GM11168 (cell line): ENCODE measurements at regions not wholly inside any gene's neighbourhood (a gene's known extent, or its start where the extent isn't known, plus 50 kb on each side); places are given as distances from the start of the nearest gene placed in this dataset.
"Not testable (repeated sequence)": the region's sequence is repeated elsewhere in the genome, so short reads cannot be mapped to it uniquely, and the experiment has no call there.

Source experiments
- in situ Hi-C: fragments of 300-500 bp; cut with MboI; formaldehyde crosslinking; loops from one replicate; pipeline ENCODE4 v1.12.0; 2022; ENCODE audit warnings: low sequenced_read_pairs; ENCODE audit not compliant: unreplicated experiment

- in situ Hi-C loops: no loop called here
These were observed 53.8 kb downstream of the COX7C start for GRCh38 chr5:86671536-86671935.

DNA sequence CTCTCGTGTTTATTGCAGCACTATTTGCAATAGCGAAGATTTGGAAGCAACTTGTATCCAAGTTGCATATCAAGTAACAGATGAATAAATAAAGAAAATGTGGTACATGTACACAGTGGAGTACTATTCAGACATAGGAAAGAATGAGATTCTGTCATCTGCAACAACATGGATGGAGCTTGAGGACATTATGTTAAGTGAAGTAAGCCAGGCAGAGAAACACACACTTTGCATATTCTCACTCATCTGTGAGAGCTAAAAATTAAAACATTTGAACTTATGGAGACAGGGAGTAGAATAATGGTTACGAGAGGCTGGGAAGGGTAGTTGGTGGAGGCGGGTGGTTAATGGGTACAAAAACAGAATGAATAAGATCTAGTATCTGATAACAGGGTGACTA, 56.3 kb downstream of the COX7C start:
- in situ Hi-C loops: no loop called here

DNA sequence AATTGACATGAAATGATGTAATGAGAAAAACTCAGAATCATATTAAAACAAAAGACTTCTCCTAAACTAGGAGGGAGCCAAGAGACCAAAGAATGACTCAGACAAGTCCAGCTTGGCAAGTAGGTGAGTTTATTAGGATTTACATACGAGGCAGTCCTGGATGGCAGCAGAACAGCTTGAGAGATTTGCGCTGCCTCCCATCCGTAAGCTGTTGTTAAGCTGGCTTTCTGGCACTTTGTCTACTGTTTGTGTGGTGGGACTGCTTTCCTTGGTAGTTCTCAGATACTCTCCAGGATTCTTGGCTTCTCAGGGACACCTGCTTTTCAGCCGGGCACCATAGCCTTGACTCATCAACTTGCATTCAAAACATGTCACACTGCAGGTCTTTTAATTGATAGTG, 57.6 kb downstream of the COX7C start:
- in situ Hi-C loops: no loop called here

DNA sequence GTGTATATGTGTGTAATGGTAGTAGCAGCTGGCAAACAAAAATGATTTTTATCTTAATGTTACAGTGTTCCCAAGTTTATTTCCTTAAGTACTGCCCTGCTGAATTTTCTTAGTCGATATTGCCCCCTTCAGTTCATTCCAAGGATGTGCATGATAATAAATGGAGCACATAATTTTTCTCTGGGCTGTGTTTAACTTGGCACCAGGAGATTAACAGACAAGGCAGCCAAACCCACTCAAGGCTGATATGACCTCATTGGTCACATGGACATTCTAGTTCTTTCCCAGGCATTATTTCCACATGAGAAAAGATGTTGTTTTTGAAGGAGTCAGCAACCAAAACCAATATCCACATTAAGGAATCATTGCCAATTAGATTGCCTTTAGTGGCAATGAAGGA, 61.8 kb downstream of the COX7C start:
- in situ Hi-C loops: no loop called here

DNA sequence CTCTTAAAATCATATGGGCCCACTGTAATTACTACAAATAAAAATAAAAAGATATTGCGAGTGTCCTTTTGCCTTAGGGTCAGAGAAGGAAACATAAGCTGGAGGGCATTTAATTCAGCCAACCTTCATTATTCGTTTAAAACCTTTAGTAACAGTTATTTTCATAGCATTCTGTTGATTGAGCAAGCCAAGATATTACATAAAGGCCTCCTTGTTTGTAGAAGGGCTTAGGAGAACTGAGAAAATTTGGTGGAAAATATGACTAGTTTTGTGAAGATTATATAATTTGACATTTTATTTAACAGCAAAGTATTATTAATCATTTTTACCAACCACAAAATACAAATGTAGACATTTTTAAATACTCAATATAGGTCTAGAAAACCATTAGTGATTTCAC, 62.2 kb downstream of the COX7C start:
- in situ Hi-C loops: no loop called here

DNA sequence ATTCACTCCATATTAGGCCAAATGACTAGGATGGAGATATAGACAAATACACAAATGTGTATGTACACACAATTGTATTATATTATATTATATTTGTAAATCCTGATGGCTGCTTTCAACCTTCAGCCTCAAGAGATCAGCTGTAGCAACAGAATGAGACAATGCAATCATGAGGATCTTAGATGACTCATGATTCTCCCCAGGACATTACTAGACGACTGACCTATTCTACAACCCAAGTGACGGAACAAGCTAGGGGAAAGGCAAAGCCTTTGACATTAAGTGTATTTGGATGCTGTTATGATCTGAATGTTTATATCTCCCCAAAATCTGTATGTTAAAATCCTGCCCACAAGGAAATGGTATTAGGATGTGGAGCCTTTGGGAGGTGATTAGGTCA, 66.5 kb downstream of the COX7C start:
- in situ Hi-C loops: no loop called here

- in situ Hi-C loops: no loop called here
These were observed 68.3 kb downstream of the COX7C start for GRCh38 chr5:86686046-86686445.

DNA sequence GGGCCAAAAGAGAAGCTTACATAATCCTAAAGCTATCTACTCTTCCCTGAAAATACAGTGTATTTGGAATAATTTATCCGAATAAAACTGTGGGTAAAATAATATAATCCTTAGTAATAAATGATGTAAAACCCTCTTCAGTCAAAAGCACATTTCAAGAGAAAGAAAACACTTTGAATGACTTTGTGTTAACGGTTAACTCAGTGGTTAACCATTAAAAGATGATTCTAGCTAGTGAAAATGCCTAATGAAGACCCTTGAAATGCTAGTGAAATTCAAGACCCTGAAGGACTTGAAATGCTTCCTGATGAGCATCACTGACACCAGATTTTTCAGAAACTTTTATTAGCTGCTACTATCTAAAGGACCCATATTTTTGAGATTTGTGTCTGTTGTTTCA, 70.7 kb downstream of the COX7C start:
- in situ Hi-C loops: no loop called here

DNA sequence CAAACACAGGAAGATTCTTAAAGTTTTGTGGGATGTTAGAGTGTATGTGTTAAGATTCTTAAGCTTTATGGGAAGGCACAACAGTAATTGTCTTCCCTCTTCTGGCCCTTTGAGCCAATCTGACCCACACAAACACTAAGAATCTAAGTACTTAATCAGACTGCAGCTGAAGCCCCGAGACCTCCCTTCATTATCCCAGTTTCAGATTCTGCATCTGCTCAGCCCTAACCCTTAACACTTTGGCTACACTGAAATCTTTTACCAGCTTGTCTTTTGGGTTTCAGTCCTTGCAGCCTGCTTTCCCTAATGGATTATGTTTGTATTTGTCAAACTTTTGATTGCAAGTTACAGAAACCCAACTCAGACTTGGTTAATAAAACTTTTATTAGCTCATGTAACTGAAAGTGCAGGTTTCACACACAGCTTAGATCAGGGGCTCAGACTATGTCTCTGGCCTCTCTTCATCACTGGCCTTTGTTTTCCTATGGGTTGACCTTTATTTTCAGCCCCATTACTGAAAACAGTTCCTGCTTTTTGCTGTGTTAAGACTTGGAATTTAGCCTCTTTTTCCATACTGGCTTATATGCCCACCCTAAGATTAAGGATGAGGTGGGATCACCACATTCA, 71.5 kb downstream of the COX7C start:
- in situ Hi-C loops: no loop called here

DNA sequence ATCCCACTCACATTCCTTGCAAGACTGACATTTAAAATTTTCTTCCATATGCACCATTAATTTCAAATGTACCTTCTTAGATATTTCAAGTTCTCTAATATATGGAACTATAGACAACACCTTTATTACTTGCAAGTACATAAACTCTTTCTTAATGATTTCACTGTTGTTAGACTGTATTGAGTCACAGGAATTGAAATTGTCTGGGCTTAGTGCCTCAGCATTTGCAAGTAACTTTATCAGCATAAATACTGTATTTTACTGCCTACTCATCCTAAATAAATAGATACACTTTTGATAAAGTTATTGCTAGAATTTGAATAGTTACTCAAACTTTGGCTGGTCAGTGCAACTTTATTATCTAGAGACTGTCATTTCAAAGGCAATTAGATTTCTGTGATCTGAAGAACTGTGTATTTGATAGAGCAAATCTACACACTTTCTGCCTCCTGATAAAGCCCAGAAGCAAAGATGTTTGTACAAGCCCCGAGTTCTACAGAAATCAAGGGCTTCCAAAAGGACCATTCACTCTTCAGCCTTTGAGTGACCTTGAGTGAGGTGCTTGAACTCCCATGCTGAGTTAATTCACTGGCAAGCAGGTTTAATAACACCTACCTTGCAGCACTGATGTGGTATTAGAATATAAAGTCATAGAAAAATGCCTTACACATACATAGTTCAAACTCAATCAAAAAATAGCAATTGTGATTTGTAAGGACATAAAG, 91.6 kb downstream of the COX7C start:
- in situ Hi-C loops: no loop called here

DNA sequence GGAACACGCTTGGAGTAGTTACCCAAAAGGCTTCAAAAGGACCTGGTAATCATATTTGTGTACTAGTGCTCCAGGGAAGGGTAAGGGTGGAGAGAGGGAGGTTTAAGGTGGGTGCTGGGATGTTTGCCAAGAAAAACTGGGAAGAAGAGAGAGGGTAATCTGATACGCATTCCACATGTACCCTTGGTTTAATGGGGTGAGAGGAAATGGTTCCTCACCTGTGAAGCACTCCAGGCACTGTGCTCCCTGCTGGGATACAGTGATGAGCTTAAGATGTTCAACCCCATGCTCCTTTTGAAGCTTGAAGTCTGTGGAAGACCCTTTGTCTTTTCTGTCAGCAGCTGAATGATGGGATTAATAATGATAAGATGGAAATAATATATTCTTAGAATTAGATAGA, 98.4 kb downstream of the COX7C start:
- in situ Hi-C loops: no loop called here

DNA sequence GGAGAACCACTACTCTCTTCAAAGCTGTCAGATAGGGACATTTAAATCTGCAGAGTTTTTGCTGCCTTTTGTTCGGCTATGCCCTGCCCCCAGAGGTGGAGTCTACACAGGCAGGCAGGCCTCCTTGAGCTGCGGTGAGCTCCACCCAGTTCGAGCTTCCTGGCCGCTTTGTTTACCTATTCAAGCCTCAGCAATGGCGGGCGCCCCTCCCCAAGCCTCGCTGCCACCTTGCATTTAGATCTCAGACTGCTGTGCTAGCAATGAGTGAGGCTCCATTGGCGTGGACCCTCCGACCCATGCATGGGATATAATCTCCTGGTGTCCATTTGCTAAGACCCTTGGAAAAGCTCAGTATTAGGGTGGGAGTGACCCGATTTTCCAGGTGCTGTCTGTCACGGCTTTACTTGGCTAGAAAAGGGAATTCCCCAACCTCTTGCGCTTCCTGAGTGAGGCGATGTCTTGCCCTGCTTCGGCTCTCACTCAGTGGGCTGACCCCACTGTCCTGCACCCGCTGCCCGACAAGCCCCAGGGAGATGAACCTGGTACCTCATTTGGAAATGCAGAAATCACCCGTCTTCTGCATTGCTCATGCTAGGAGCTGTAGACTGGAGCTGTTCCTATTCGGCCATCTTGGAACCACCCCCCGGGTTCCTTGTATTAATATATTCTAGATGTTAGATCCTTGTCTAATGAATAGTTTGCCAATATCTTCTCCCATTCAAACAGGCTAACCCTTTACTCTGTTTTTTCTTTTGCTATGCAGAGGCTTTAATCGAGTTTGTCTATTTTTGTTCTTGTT, 113.8 kb downstream of the COX7C start:
- in situ Hi-C loops: not testable (repeated sequence)

DNA sequence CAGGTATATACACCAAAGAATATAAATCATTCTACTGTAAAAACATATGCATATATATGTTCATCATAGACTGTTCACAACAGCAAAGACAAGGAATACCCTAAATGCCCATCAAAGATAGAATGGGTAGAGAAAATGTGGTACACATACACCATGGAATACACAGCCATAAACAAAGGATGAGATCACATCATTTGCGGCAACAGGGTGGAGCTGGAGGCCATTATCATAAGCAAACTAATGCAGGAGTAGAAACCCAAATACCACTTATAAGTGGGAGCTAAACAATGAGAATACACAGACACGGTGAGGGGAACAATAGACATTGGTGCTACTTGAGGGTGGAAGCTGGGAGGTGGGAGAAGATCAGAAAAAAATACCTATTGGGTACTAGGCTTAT, 117.6 kb downstream of the COX7C start:
- in situ Hi-C loops: no loop called here

DNA sequence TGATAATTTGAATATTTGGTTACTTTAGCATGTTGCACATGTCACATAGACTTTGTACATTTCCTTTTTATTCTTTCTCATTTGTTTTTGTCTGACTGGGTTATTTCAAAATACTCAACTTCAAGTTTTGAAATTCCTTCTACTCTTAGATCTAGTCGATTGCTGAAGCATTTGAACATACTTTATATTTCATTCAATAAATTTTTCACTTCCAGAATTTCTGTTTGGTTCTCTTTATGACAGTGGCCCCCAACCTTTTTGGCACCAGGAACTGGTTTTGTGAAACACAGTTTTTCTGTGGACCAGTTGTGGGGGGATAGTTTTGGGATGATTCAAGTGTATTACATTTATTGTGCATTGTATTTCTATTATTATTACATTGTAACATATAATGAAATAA, 119.8 kb downstream of the COX7C start:
- in situ Hi-C loops: no loop called here

GRCh38 chr5:86748538-86749105, 130.9 kb downstream of the COX7C start:
- in situ Hi-C loops: no loop called here

DNA sequence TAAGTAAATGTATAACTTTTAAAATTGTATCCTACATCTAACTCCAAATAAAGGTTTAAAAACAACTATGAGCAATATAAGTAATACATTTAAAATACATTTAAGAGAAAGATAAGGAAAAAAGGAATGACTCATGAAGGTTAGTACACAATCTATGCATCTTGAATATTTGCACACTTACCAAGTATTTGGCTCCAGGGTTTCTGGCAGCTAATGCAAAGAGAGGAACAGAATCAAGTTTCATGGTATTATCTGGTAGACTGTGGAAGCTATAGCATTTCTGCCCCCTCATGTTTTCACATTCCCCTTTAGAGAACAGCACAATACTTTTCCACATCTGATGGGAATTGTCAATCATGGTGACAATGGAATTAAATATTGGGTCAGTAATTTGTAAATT, 132.1 kb downstream of the COX7C start:
- in situ Hi-C loops: no loop called here

GRCh38 chr5:86756839-86757238, 139.1 kb downstream of the COX7C start:
- in situ Hi-C loops: no loop called here

DNA sequence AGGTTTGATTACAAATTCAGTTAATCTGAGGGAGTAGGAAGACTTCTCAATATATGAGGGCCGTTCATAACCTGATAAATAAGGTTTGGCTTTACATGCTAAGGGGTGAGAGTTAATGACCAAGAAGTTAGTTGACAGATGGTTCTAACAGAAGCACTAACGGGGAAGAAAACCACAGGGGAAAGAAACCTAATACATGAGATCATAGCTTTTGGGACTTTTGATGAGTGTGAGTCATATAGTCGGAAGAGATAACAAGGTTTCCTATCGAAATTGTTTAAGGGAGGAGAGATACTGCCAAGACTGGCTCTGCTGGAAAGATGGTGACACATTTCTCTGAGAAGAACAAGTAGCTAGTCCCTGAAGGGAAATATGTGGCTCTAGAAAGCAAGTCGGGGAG, 140.1 kb downstream of the COX7C start:
- in situ Hi-C loops: no loop called here

DNA sequence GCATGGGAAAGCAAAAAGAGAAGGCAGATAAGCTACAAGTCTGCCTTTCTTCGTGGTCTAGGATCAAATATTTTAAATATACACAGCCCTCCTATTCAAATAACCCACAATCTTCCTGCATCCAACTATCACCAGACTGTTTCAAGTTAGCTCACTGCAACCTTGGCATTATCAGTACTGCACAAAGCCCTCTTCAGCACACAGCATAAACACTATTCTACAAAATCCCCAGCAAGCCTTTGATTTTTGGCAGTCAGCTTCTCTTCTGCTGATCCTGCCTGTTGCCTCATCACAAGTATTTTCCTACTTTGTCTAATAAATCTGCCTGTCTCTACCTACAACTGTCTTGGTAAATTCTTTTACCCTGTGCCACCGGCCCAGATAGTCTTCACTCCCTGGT, 142.9 kb downstream of the COX7C start:
- in situ Hi-C loops: no loop called here

DNA sequence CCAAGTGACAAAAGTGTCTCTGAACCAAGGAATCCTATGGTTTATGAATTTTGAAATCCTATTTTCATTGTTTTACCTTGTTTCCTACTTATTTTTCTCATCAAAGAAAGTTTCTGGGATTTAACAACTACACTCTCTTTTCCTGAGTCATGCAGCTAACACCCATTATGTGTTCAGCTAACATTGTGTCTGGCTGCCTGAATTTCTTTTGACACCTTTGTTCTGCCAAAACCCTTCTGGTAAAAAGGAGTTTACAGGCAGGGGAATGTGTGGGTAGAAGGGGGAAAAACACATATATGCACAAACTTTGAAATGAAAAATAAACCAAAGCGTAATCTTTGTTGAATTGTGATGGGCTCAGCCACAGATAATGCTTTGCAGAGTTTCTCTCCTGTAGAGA, 146.2 kb downstream of the COX7C start:
- in situ Hi-C loops: no loop called here
